ENCODE measurements at regions not wholly inside any gene's neighbourhood (a gene's known extent, or its start where the extent isn't known, plus 50 kb on each side); places are given as distances from the start of the nearest gene placed in this dataset.

DNA sequence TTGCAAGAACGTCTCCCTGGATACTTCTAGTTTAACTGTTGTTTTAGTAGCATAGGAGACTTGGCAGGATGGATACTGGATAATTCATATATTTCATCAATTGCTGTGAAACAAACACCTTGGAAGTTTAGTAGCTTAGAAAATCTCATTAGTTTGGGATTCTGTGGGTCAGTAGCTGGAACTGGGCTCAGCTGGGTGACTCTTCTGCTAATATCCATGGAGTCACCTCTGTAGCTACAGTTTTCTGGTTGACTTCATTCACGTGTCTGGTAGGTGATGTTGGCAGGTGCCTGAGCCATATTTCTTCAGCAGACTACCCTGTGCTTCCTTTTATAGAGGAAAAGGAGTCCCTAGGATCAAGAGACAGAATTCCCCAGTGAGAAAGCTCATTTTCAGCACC lies 208.9 kb upstream of the PFKP start:
- TF ChIP-seq POLR2A (IDR thresholded peaks at IDR 0.05; ENCODE audit: low read depth, low read length), result no peak
- TF ChIP-seq POLR2AphosphoS5 (IDR thresholded peaks at IDR 0.05; ENCODE audit: low read depth, low read length), result no peak

All from GM12892 (cell line).